Astrocyte (in vitro differentiated cells and primary cell): ENCODE measurements at regions not wholly inside any gene's neighbourhood (a gene's known extent, or its start where the extent isn't known, plus 50 kb on each side); places are given as distances from the start of the nearest gene placed in this dataset.
A peak's percentile ranks its signal among the peaks of the same experiment; 100 is the strongest.

Experiments used
- DNase-seq: peaks from one replicate; pipeline ENCODE4 v3.0.0-alpha.2; 2010; ENCODE audit warnings: low read depth
- FAIRE-seq: peaks from 2 replicates; lab custom pipeline; 2011; peaks lifted over from hg19 to GRCh38; lab: Jason Lieb, UNC
- H2AFZ ChIP-seq: 2 replicates; pipeline ENCODE4 v1.6.0; 2012; ENCODE audit warnings: low read depth, low read length, inconsistent platforms
- H3K27ac ChIP-seq: 2 replicates; pipeline ENCODE4 v1.5.1; 2011; ENCODE audit warnings: low read depth, low read length, inconsistent platforms
- H3K27me3 ChIP-seq: 2 replicates; pipeline ENCODE4 v1.6.0; 2011; ENCODE audit warnings: low read length, inconsistent platforms; ENCODE audit not compliant: insufficient read depth
- H3K36me3 ChIP-seq: 2 replicates; pipeline ENCODE4 v1.5.1; 2011; ENCODE audit warnings: low read length, inconsistent platforms; ENCODE audit not compliant: insufficient read depth
- H3K4me1 ChIP-seq: 2 replicates; pipeline ENCODE4 v1.5.1; 2011; ENCODE audit warnings: low read length, inconsistent platforms; ENCODE audit not compliant: insufficient read depth
- H3K4me2 ChIP-seq: 2 replicates; pipeline ENCODE4 v1.6.0; 2012; ENCODE audit warnings: low read length, inconsistent platforms
- H3K4me3 ChIP-seq: 2 replicates; pipeline ENCODE4 v1.5.1; 2011; ENCODE audit warnings: low read depth, mild to moderate bottlenecking, low read length, inconsistent platforms; ENCODE audit not compliant: insufficient read depth
- H3K79me2 ChIP-seq: 2 replicates; pipeline ENCODE4 v1.6.0; 2012; ENCODE audit warnings: mild to moderate bottlenecking, low read length, inconsistent platforms; ENCODE audit not compliant: insufficient read depth
- H3K9ac ChIP-seq: 2 replicates; pipeline ENCODE4 v1.6.0; 2012; ENCODE audit warnings: mild to moderate bottlenecking, low read length, inconsistent platforms
- H3K9me3 ChIP-seq: 2 replicates; pipeline ENCODE4 v1.5.1; 2012; ENCODE audit warnings: low read depth, mild to moderate bottlenecking, low read length, inconsistent platforms; ENCODE audit not compliant: insufficient read depth
- H4K20me1 ChIP-seq: 2 replicates; pipeline ENCODE4 v1.6.0; 2012; ENCODE audit warnings: low read length, inconsistent platforms; ENCODE audit not compliant: insufficient read depth
- H3K27ac Mint-ChIP-seq: one replicate; pipeline ENCODE4 v1.8.0; 2021; ENCODE audit warnings: mild to moderate bottlenecking, mixed read lengths; ENCODE audit not compliant: unreplicated experiment
- H3K27me3 Mint-ChIP-seq: one replicate; pipeline ENCODE4 v1.8.0; 2021; ENCODE audit warnings: low read depth, mixed read lengths; ENCODE audit not compliant: unreplicated experiment
- H3K36me3 Mint-ChIP-seq: one replicate; pipeline ENCODE4 v1.8.0; 2021; ENCODE audit warnings: low read depth, mixed read lengths; ENCODE audit not compliant: unreplicated experiment
- H3K4me1 Mint-ChIP-seq: one replicate; pipeline ENCODE4 v1.8.0; 2021; ENCODE audit warnings: low read depth, mixed read lengths; ENCODE audit not compliant: unreplicated experiment
- H3K4me3 Mint-ChIP-seq: one replicate; pipeline ENCODE4 v1.8.0; 2021; ENCODE audit warnings: mild to moderate bottlenecking, moderate library complexity, mixed read lengths; ENCODE audit not compliant: unreplicated experiment
- H3K9me3 Mint-ChIP-seq: one replicate; pipeline ENCODE4 v1.8.0; 2021; ENCODE audit warnings: mild to moderate bottlenecking, mixed read lengths; ENCODE audit not compliant: unreplicated experiment
- EZH2 ChIP-seq: IDR thresholded peaks from 2 replicates; pipeline ENCODE4 v1.6.1; 2012; ENCODE audit warnings: mild to moderate bottlenecking, low read length, inconsistent platforms; ENCODE audit not compliant: insufficient read depth
- TF ChIP-seq, protein P1 (sequence below): IDR thresholded peaks from 2 replicates; pipeline ENCODE4 v1.5.1; 2011; ENCODE audit warnings: low read depth, mild to moderate bottlenecking, inconsistent platforms, low read length, moderate library complexity; ENCODE audit not compliant: insufficient read depth

DNA sequence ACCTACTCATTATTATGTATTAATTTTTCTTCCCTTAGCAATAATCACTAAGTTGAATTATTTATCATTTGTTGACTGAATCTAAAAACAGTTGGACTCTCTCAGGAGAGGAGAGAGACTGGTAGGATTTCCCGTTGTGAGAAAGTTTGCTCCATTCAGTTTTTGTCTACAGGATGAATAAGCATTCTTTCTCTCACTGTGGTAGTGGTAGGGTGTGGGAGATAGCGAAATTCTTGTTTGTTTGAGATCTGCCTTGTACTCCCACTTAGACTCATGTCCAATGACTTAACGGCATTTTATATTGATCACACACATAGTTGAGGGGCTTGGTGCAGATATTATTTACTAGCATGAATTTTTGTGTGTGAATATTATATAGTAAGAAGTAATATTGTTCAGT is 421.0 kb upstream of the PDE3A start:
- FAIRE-seq (no peak), DNase-seq (no peak)
- no peaks in the 10 kb centered on the region for H3K36me3 Mint-ChIP-seq
- Histone ChIP-seq H2AFZ (no peak overlapping the region), H3K36me3 (no peaks in the 10 kb centered on the region), H3K27ac (peak overlapping the region; percentile 73), H3K79me2 (no peaks in the 10 kb centered on the region), H3K4me2 (peak overlapping the region; percentile 61), H3K4me3 (no peak overlapping the region), H3K4me1 (peaks cover 12% of the 10 kb centered on the region), H3K9me3 (no peaks in the 10 kb centered on the region), H3K27me3 (no peaks in the 10 kb centered on the region), H4K20me1 (no peaks in the 10 kb centered on the region), H3K9ac (peak overlapping the region; percentile 27)
- H3K27me3 Mint-ChIP-seq, result no peaks in the 10 kb centered on the region
- peaks cover 7% of the 10 kb centered on the region for H3K9me3 Mint-ChIP-seq
- H3K27ac Mint-ChIP-seq, result peak overlapping the region; percentile 93
- H3K4me1 Mint-ChIP-seq, result peaks cover 15% of the 10 kb centered on the region
- peak overlapping the region; percentile 57 for H3K4me3 Mint-ChIP-seq
- TF ChIP-seq, protein P1, sequence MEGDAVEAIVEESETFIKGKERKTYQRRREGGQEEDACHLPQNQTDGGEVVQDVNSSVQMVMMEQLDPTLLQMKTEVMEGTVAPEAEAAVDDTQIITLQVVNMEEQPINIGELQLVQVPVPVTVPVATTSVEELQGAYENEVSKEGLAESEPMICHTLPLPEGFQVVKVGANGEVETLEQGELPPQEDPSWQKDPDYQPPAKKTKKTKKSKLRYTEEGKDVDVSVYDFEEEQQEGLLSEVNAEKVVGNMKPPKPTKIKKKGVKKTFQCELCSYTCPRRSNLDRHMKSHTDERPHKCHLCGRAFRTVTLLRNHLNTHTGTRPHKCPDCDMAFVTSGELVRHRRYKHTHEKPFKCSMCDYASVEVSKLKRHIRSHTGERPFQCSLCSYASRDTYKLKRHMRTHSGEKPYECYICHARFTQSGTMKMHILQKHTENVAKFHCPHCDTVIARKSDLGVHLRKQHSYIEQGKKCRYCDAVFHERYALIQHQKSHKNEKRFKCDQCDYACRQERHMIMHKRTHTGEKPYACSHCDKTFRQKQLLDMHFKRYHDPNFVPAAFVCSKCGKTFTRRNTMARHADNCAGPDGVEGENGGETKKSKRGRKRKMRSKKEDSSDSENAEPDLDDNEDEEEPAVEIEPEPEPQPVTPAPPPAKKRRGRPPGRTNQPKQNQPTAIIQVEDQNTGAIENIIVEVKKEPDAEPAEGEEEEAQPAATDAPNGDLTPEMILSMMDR, result no peak
- TF ChIP-seq EZH2, result no peak

DNA sequence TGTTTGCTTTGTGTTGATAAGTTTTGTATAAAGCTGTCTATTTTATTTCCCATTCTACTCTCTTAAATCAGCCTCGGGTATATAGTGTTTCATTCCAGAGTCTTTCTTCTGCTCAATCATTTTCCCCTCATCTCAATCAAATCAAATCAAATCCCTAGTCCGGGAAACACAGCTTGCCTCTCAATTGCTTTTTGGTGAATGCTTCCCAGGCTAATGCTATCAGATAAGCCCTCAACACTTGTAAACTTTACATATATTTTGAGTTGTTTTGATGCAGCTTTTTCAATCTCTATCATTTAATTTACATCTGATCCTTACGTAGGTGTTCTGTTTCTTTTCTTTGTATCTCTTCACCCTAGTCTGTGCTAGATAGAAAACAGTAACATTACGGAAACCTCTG is 416.7 kb upstream of the PDE3A start:
- Mint-ChIP-seq H3K36me3 (no peaks in the 10 kb centered on the region), H3K27me3 (no peaks in the 10 kb centered on the region), H3K4me1 (peaks cover 6% of the 10 kb centered on the region), H3K27ac (no peak overlapping the region), H3K9me3 (peaks cover 5% of the 10 kb centered on the region), H3K4me3 (no peak overlapping the region)
- TF ChIP-seq EZH2, result no peak
- TF ChIP-seq, protein P1, result no peak
- Histone ChIP-seq H3K79me2 (no peaks in the 10 kb centered on the region), H3K27ac (no peak overlapping the region), H3K9ac (no peak overlapping the region), H3K4me1 (no peaks in the 10 kb centered on the region), H3K36me3 (no peaks in the 10 kb centered on the region), H3K27me3 (no peaks in the 10 kb centered on the region), H2AFZ (no peak overlapping the region), H4K20me1 (no peaks in the 10 kb centered on the region), H3K9me3 (no peaks in the 10 kb centered on the region), H3K4me2 (no peak overlapping the region), H3K4me3 (no peak overlapping the region)
- FAIRE-seq, result no peak
- no peak for DNase-seq

- Histone ChIP-seq H2AFZ (no peak overlapping the region), H3K9me3 (no peaks in the 10 kb centered on the region), H3K9ac (no peak overlapping the region), H3K79me2 (no peaks in the 10 kb centered on the region), H3K4me3 (no peak overlapping the region), H3K4me2 (no peak overlapping the region), H3K4me1 (no peaks in the 10 kb centered on the region), H3K27ac (no peak overlapping the region), H3K36me3 (no peaks in the 10 kb centered on the region), H3K27me3 (no peaks in the 10 kb centered on the region), H4K20me1 (no peaks in the 10 kb centered on the region)
- H3K9me3 Mint-ChIP-seq, result peaks cover 5% of the 10 kb centered on the region
- H3K4me3 Mint-ChIP-seq, result no peak overlapping the region
- no peak for DNase-seq
- no peaks in the 10 kb centered on the region for H3K27me3 Mint-ChIP-seq
- FAIRE-seq, result no peak
- no peak overlapping the region for H3K27ac Mint-ChIP-seq
- H3K36me3 Mint-ChIP-seq, result no peaks in the 10 kb centered on the region
- no peaks in the 10 kb centered on the region for H3K4me1 Mint-ChIP-seq
- no peak for TF ChIP-seq EZH2
- TF ChIP-seq, protein P1, result no peak
Observed at GRCh38 chr12:19953734-19954133, 414.6 kb upstream of the PDE3A start.
